H1 (cell line): ENCODE measurements at regions not wholly inside any gene's neighbourhood (a gene's known extent, or its start where the extent isn't known, plus 50 kb on each side); places are given as distances from the start of the nearest gene placed in this dataset.

ENCODE experiments used
- CTCF ChIA-PET: fragments of 300-600 bp; sonication (Branson Sonifier 250); formaldehyde crosslinking; loops from one replicate; lab custom pipeline; 2021; ENCODE audit not compliant: partially characterized antibody; lab: Charles Lee
- POLR2A ChIA-PET: fragments of 300-600 bp; sonication (Branson Sonifier 250); formaldehyde crosslinking; loops from one replicate; lab custom pipeline; 2021; ENCODE audit warnings: inconsistent platforms; ENCODE audit not compliant: partially characterized antibody; lab: Charles Lee
- DNase-seq, 2 experiments: peaks; one replicate each; pipeline versions ENCODE4 v3.0.0 to v3.0.0-alpha.2; 2010 to 2022; ENCODE audit warnings: low spot score in 2 of 2, low read depth in 1 of 2, mixed read lengths in 1 of 2
- FAIRE-seq: peaks from 2 replicates; lab custom pipeline; 2011; peaks lifted over from hg19 to GRCh38; lab: Jason Lieb, UNC
- H2AFZ ChIP-seq: 2 replicates; pipeline ENCODE4 v1.8.1; 2012; ENCODE audit warnings: low read length, inconsistent platforms
- H2AK5ac ChIP-seq: 2 replicates; pipeline ENCODE4 v1.6.1; 2013; ENCODE audit warnings: low read depth, low read length
- H2BK120ac ChIP-seq: replicated peaks from 2 replicates; pipeline ENCODE3; 2013; ENCODE audit warnings: low read depth, low read length, inconsistent platforms
- H2BK12ac ChIP-seq: 2 replicates; pipeline ENCODE4 v1.6.1; 2013; ENCODE audit warnings: low read depth, low read length
- H2BK15ac ChIP-seq: 2 replicates; pipeline ENCODE4 v1.6.1; 2013; ENCODE audit warnings: low read length
- H2BK20ac ChIP-seq: 2 replicates; pipeline ENCODE4 v1.6.1; 2013; ENCODE audit warnings: low read length
- H2BK5ac ChIP-seq: 2 replicates; pipeline ENCODE4 v1.6.1; 2013; ENCODE audit warnings: low read depth, low read length
- H3K14ac ChIP-seq: 2 replicates; pipeline ENCODE4 v1.6.1; 2013; ENCODE audit warnings: inconsistent platforms; ENCODE audit not compliant: insufficient read length
- H3K18ac ChIP-seq: 2 replicates; pipeline ENCODE4 v1.6.1; 2013; ENCODE audit warnings: low read length; ENCODE audit errors: extremely low read depth
- H3K23ac ChIP-seq: 2 replicates; pipeline ENCODE4 v1.6.1; 2013; ENCODE audit warnings: inconsistent platforms; ENCODE audit not compliant: insufficient read length
- H3K23me2 ChIP-seq: 2 replicates; pipeline ENCODE4 v1.6.1; 2013; ENCODE audit warnings: low read depth, low read length
- H3K27ac ChIP-seq: 2 replicates; pipeline ENCODE4 v1.6.1; 2011; ENCODE audit warnings: low read depth, low read length, inconsistent platforms
- H3K27me3 ChIP-seq, 4 experiments: replicated peaks in 1 of 4; 1 replicate in 1 of 4; 2 replicates in 3 of 4; pipeline versions ENCODE4 v1.6.1 to v1.8.1; 2011 to 2013; ENCODE audit warnings: low read length in 3 of 4, mild to moderate bottlenecking in 3 of 4, inconsistent platforms in 2 of 4, mixed read lengths in 2 of 4, moderate library complexity in 1 of 4; ENCODE audit not compliant: control insufficient read depth in 3 of 4, insufficient read depth in 3 of 4; ENCODE audit errors: extremely low read depth in 1 of 4
- H3K36me3 ChIP-seq, 4 experiments: 2 replicates each; pipeline versions ENCODE4 v1.6.1 to v1.8.1; 2011 to 2013; ENCODE audit warnings: mild to moderate bottlenecking in 4 of 4, low read length in 3 of 4, moderate library complexity in 2 of 4, control low read depth in 1 of 4, inconsistent platforms in 1 of 4; ENCODE audit not compliant: insufficient read depth in 4 of 4, control insufficient read depth in 2 of 4
- H3K4ac ChIP-seq: replicated peaks from 2 replicates; pipeline ENCODE3; 2013; ENCODE audit warnings: low read length, low read depth, mixed read lengths, inconsistent platforms; ENCODE audit not compliant: insufficient read length
- H3K4me1 ChIP-seq, 4 experiments: replicated peaks in 1 of 4; 1 replicate in 1 of 4; 2 replicates in 3 of 4; pipeline versions ENCODE4 v1.6.1 to v1.8.1; 2011 to 2013; ENCODE audit warnings: low read length in 3 of 4, inconsistent platforms in 2 of 4, mixed read lengths in 1 of 4; ENCODE audit not compliant: insufficient read depth in 4 of 4, control insufficient read depth in 3 of 4
- H3K4me2 ChIP-seq, 2 experiments: 2 replicates each; pipeline versions ENCODE4 v1.6.1 to v1.8.1; 2011 to 2013; ENCODE audit warnings: low read depth in 2 of 2, low read length in 2 of 2, control low read depth in 1 of 2, inconsistent platforms in 1 of 2, mild to moderate bottlenecking in 1 of 2; ENCODE audit not compliant: insufficient read depth in 1 of 2
- H3K4me3 ChIP-seq, 4 experiments: fragments of 200-600, 300-600 bp in 1 of 4; sonication (generic), shearing (Covaris generic), sonication (Bioruptor Twin) in 1 of 4; 2 replicates each; pipeline versions ENCODE4 v1.5.1 to v1.8.1; 2011 to 2016; ENCODE audit warnings: low read length in 4 of 4, low read depth in 3 of 4, control low read depth in 2 of 4, inconsistent platforms in 2 of 4, mild to moderate bottlenecking in 2 of 4, mixed read lengths in 1 of 4, moderate library complexity in 1 of 4; ENCODE audit not compliant: insufficient read depth in 2 of 4; ENCODE audit errors: extremely low read depth in 1 of 4
- H3K56ac ChIP-seq: replicated peaks from 2 replicates; pipeline ENCODE3; 2013; ENCODE audit warnings: low read depth, mild to moderate bottlenecking, mixed read lengths, low read length, inconsistent platforms; ENCODE audit not compliant: insufficient read length
- H3K79me1 ChIP-seq: 2 replicates; pipeline ENCODE4 v1.6.1; 2013; ENCODE audit warnings: low read depth, low read length, control low read depth
- H3K79me2 ChIP-seq, 2 experiments: 2 replicates each; pipeline versions ENCODE4 v1.6.1 to v1.8.1; 2012 to 2013; ENCODE audit warnings: low read length in 2 of 2, mild to moderate bottlenecking in 2 of 2, inconsistent platforms in 1 of 2; ENCODE audit not compliant: insufficient read depth in 2 of 2, control insufficient read depth in 1 of 2
- H3K9ac ChIP-seq, 4 experiments: replicated peaks in 1 of 4; 1 replicate in 1 of 4; 2 replicates in 3 of 4; pipeline versions ENCODE4 v1.6.1 to v1.8.1; 2011 to 2013; ENCODE audit warnings: low read depth in 3 of 4, low read length in 3 of 4, control low read depth in 2 of 4, mild to moderate bottlenecking in 2 of 4, moderate library complexity in 2 of 4, inconsistent platforms in 1 of 4; ENCODE audit errors: extremely low read depth in 1 of 4
- H3K9me3 ChIP-seq, 2 experiments: 2 replicates each; pipeline versions ENCODE4 v1.6.1 to v1.8.1; 2012 to 2013; ENCODE audit warnings: mild to moderate bottlenecking in 2 of 2, moderate library complexity in 2 of 2, control low read depth in 1 of 2, inconsistent platforms in 1 of 2, low read depth in 1 of 2, low read length in 1 of 2, mixed read lengths in 1 of 2; ENCODE audit not compliant: insufficient read depth in 2 of 2
- H4K20me1 ChIP-seq, 2 experiments: replicated peaks in 1 of 2; 2 replicates each; pipeline versions ENCODE3 to v1.8.1; 2011 to 2013; ENCODE audit warnings: inconsistent platforms in 2 of 2, low read length in 2 of 2, mild to moderate bottlenecking in 1 of 2; ENCODE audit not compliant: insufficient read depth in 2 of 2, control insufficient read depth in 1 of 2
- H4K5ac ChIP-seq: 2 replicates; pipeline ENCODE4 v1.6.1; 2013; ENCODE audit warnings: low read length, low read depth, mixed read lengths, inconsistent platforms; ENCODE audit not compliant: insufficient read length
- H4K8ac ChIP-seq: 2 replicates; pipeline ENCODE4 v1.8.0; 2013; ENCODE audit warnings: mild to moderate bottlenecking, moderate library complexity, low read length, inconsistent platforms; ENCODE audit not compliant: insufficient read depth; ENCODE audit errors: extremely low read depth
- H4K91ac ChIP-seq: replicated peaks from 2 replicates; pipeline ENCODE3; 2013; ENCODE audit warnings: low read length, mixed read lengths, inconsistent platforms; ENCODE audit not compliant: insufficient read length
- CHD1 ChIP-seq: IDR thresholded peaks from 2 replicates; pipeline ENCODE4 v1.6.1; 2012; ENCODE audit warnings: low read depth, low read length, improper control_type of control experiment
- CHD2 ChIP-seq: IDR thresholded peaks from 2 replicates; pipeline ENCODE4 v1.6.1; 2012; ENCODE audit warnings: low read length, improper control_type of control experiment
- HDAC2 ChIP-seq, 2 experiments: fragments of 300-600 bp in 1 of 2; sonication (generic) in 1 of 2; IDR thresholded peaks; 2 replicates each; pipeline ENCODE4 v1.6.1; 2011 to 2012; ENCODE audit warnings: low read depth in 2 of 2, low read length in 2 of 2, mild to moderate bottlenecking in 2 of 2, moderate library complexity in 2 of 2, borderline replicate concordance in 1 of 2, inconsistent platforms in 1 of 2
- HDAC6 ChIP-seq: IDR thresholded peaks from one replicate; pipeline ENCODE4 v1.7.1; 2012; ENCODE audit warnings: low read depth, mild to moderate bottlenecking, inconsistent platforms, low read length, moderate library complexity
- JUN ChIP-seq: IDR thresholded peaks from 2 replicates; pipeline ENCODE4 v1.6.1; 2011; ENCODE audit warnings: low read depth, mild to moderate bottlenecking, improper control_type of control experiment, low read length
- KDM4A ChIP-seq: IDR thresholded peaks from one replicate; pipeline ENCODE4 v1.7.1; 2012; ENCODE audit warnings: low read depth, mild to moderate bottlenecking, moderate library complexity, low read length, inconsistent platforms; ENCODE audit not compliant: severe bottlenecking
- KDM5A ChIP-seq: fragments of 200-600 bp; IDR thresholded peaks from 2 replicates; pipeline ENCODE4 v1.7.1; 2012; ENCODE audit warnings: mild to moderate bottlenecking, low read length, inconsistent platforms, mixed read lengths
- MAFK ChIP-seq: IDR thresholded peaks from 2 replicates; pipeline ENCODE4 v1.6.1; 2012; ENCODE audit warnings: low read depth, mild to moderate bottlenecking, improper control_type of control experiment, low read length
- PHF8 ChIP-seq: fragments of 200-600 bp; sonication (generic); conservative IDR thresholded peaks from 2 replicates; pipeline ENCODE4 v1.7.1; 2012; ENCODE audit warnings: low read depth, mild to moderate bottlenecking, inconsistent platforms, low read length, moderate library complexity
- POLR2A ChIP-seq, 2 experiments: IDR thresholded peaks; 1 replicate in 1 of 2; 2 replicates in 1 of 2; pipeline ENCODE4 v1.6.1; 2011; ENCODE audit warnings: low read depth in 2 of 2, low read length in 2 of 2, mild to moderate bottlenecking in 2 of 2; ENCODE audit errors: control extremely low read depth in 1 of 2
- SIRT6 ChIP-seq: IDR thresholded peaks from one replicate; pipeline ENCODE4 v1.7.1; 2012; ENCODE audit warnings: low read length, inconsistent platforms
- TBP ChIP-seq: IDR thresholded peaks from 2 replicates; pipeline ENCODE4 v1.6.1; 2011; ENCODE audit warnings: low read depth, low read length, improper control_type of control experiment
- YY1 ChIP-seq: IDR thresholded peaks from 2 replicates; pipeline ENCODE4 v1.6.1; 2011; ENCODE audit warnings: low read depth, mild to moderate bottlenecking, low read length
- WGBS, 2 experiments: shearing (Covaris generic) in 1 of 2; methylation state at CpG; one replicate each; pipeline versions ENCODE4 v1.1.6 to v1.1.7; 2013 to 2015; ENCODE audit warnings: low lambda C conversion rate in 2 of 2, mixed read lengths in 2 of 2, inconsistent platforms in 1 of 2, low coverage in 1 of 2, missing lambda C conversion rate in 1 of 2; ENCODE audit not compliant: insufficient replicate concordance in 2 of 2, insufficient coverage in 1 of 2, insufficient read length in 1 of 2; ENCODE audit errors: extremely low coverage in 1 of 2, missing lambda C conversion rate in 1 of 2; 5-methylcytosine and 5-hydroxymethylcytosine counted together
- TF ChIP-seq, protein P1 (sequence below): IDR thresholded peaks from 2 replicates; pipeline ENCODE4 v1.6.1; 2012; ENCODE audit warnings: inconsistent platforms
- TF ChIP-seq, protein P2 (sequence below): IDR thresholded peaks from 2 replicates; pipeline ENCODE4 v1.6.1; 2011; ENCODE audit warnings: low read depth, mild to moderate bottlenecking, low read length; ENCODE audit not compliant: insufficient read depth

DNA sequence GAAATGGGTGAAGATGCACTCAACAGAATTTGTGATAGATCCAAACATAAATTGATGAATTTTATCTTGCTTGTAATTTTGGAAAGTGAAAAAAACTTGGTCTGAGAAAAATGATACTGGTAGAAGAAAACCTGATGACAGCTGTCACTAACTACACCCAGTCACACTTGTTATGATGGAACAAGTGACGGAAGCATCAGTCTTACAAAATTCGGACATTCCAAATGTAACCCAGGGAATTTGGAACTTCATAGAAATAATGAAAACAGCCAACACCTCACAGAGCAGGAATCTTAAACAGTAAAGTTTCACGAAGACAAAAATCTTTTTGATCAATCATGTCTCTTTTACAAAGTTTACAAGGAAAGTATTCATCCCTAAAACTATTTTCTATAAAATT lies 123.9 kb downstream of the RIN2 start:
- no peak overlapping the region for H3K14ac ChIP-seq
- no peak overlapping the region for H2BK12ac ChIP-seq
- H4K5ac ChIP-seq: no peak overlapping the region
- H2BK20ac ChIP-seq: no peak overlapping the region
- H3K79me1 ChIP-seq: no peaks in the 10 kb centered on the region
- DNase-seq (no peak), FAIRE-seq (no peak)
- no peaks in the 10 kb centered on the region for H3K27me3 ChIP-seq
- no peak overlapping the region for H3K4me3 ChIP-seq
- H2BK120ac ChIP-seq: no peak overlapping the region
- no peaks in the 10 kb centered on the region for H3K23me2 ChIP-seq
- no peak overlapping the region for H4K8ac ChIP-seq
- no peak overlapping the region for H3K23ac ChIP-seq
- H3K9ac ChIP-seq: no peak overlapping the region
- no peak overlapping the region for H3K4me2 ChIP-seq
- H2BK5ac ChIP-seq: no peak overlapping the region
- no peak overlapping the region for H2AFZ ChIP-seq
- no peaks in the 10 kb centered on the region for H3K4me1 ChIP-seq
- no peak overlapping the region for H2AK5ac ChIP-seq
- WGBS, 2 experiments: 78% methylated on average over 3 of the region's 3 CpGs; no CpG with 5 or more reads in 1 of the 2 experiments
- H3K79me2 ChIP-seq: no peaks in the 10 kb centered on the region
- no peaks in the 10 kb centered on the region for H4K20me1 ChIP-seq
- H3K18ac ChIP-seq: no peak overlapping the region
- ChIA-PET CTCF (interaction anchor here (0.7 kb wide), 1 partner anchor 712 kb away, joined by 3 read pairs; no protein-coding TSS in a partner anchor), POLR2A (no interaction called here)
- no peak overlapping the region for H2BK15ac ChIP-seq
- no peaks in the 10 kb centered on the region for H3K36me3 ChIP-seq
- no peak overlapping the region for H3K4ac ChIP-seq
- no peak overlapping the region for H4K91ac ChIP-seq
- no peaks in the 10 kb centered on the region for H3K9me3 ChIP-seq
- no peak overlapping the region for H3K56ac ChIP-seq
- H3K27ac ChIP-seq: no peak overlapping the region
- no peak for TF ChIP-seq POLR2A (IDR thresholded peaks at IDR 0.05; ENCODE audit: control extremely low read depth in 1 of 2, low read depth in 2 of 2, low read length in 2 of 2)
- TF ChIP-seq, protein P1, sequence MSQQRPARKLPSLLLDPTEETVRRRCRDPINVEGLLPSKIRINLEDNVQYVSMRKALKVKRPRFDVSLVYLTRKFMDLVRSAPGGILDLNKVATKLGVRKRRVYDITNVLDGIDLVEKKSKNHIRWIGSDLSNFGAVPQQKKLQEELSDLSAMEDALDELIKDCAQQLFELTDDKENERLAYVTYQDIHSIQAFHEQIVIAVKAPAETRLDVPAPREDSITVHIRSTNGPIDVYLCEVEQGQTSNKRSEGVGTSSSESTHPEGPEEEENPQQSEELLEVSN: no peak
- no peak for TF ChIP-seq YY1
- TF ChIP-seq, protein P2, sequence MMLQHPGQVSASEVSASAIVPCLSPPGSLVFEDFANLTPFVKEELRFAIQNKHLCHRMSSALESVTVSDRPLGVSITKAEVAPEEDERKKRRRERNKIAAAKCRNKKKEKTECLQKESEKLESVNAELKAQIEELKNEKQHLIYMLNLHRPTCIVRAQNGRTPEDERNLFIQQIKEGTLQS: no peak
- TF ChIP-seq CHD1: no peak
- TF ChIP-seq MAFK: no peak
- no peak for TF ChIP-seq JUN
- no peak for TF ChIP-seq CHD2
- TF ChIP-seq HDAC6: no peak
- no peak for TF ChIP-seq KDM5A
- TF ChIP-seq KDM4A: no peak
- TF ChIP-seq HDAC2 (IDR thresholded peaks at IDR 0.05; ENCODE audit: borderline replicate concordance in 1 of 2, low read depth in 2 of 2, low read length in 2 of 2): no peak
- no peak for TF ChIP-seq TBP
- no peak for TF ChIP-seq SIRT6
- TF ChIP-seq PHF8: no peak
